HG03520 (cell line): ENCODE measurements at regions not wholly inside any gene's neighbourhood (a gene's known extent, or its start where the extent isn't known, plus 50 kb on each side); places are given as distances from the start of the nearest gene placed in this dataset.
"Not testable (repeated sequence)": the region's sequence is repeated elsewhere in the genome, so short reads cannot be mapped to it uniquely, and the experiment has no call there.

Experiments
- ATAC-seq: cut with Tn5 transposase; IDR thresholded peaks from one replicate; pipeline ENCODE4 v1.9.1; 2021; ENCODE audit warnings: mild to moderate bottlenecking, moderate library complexity; ENCODE audit not compliant: unreplicated experiment

GRCh38 chr1:80523861-80524260, 1276.9 kb upstream of the ADGRL2 start:
- no peak for ATAC-seq

- not testable (repeated sequence) for ATAC-seq
These were observed 1277.7 kb upstream of the ADGRL2 start for GRCh38 chr1:80523071-80523470.

GRCh38 chr1:80520949-80521348, 1279.8 kb upstream of the ADGRL2 start:
- ATAC-seq, result no peak

- ATAC-seq, result no peak
These were observed 1283.7 kb upstream of the ADGRL2 start for GRCh38 chr1:80517062-80517461.

- no peak for ATAC-seq
These were observed 1290.7 kb upstream of the ADGRL2 start for GRCh38 chr1:80509965-80510522.

- ATAC-seq, result no peak
These were observed 1294.5 kb upstream of the ADGRL2 start for GRCh38 chr1:80506216-80506615.

GRCh38 chr1:80498673-80499072, 1302.1 kb upstream of the ADGRL2 start:
- ATAC-seq, result no peak

- no peak for ATAC-seq
These were observed 1304.9 kb upstream of the ADGRL2 start for GRCh38 chr1:80495806-80496205.

- no peak for ATAC-seq
These were observed 1328.6 kb upstream of the ADGRL2 start for GRCh38 chr1:80472145-80472544.

- ATAC-seq, result no peak
These were observed 1332.4 kb upstream of the ADGRL2 start for GRCh38 chr1:80468356-80468755.

- ATAC-seq, result no peak
These were observed 1338.7 kb upstream of the ADGRL2 start for GRCh38 chr1:80462006-80462405.

- no peak for ATAC-seq
These were observed 1343.3 kb upstream of the ADGRL2 start for GRCh38 chr1:80457409-80457808.

GRCh38 chr1:80453775-80454174, 1347.0 kb upstream of the ADGRL2 start:
- ATAC-seq, result no peak

GRCh38 chr1:80450711-80451110, 1350.0 kb upstream of the ADGRL2 start:
- no peak for ATAC-seq

GRCh38 chr1:80448081-80448480, 1352.7 kb upstream of the ADGRL2 start:
- ATAC-seq, result no peak

GRCh38 chr1:80447526-80447925, 1353.2 kb upstream of the ADGRL2 start:
- no peak for ATAC-seq

GRCh38 chr1:80445033-80445432, 1355.7 kb upstream of the ADGRL2 start:
- ATAC-seq, result no peak

- ATAC-seq, result no peak
These were observed 1356.6 kb upstream of the ADGRL2 start for GRCh38 chr1:80444171-80444570.

GRCh38 chr1:80441664-80442063, 1359.1 kb upstream of the ADGRL2 start:
- no peak for ATAC-seq

- no peak for ATAC-seq
These were observed 1363.9 kb upstream of the ADGRL2 start for GRCh38 chr1:80436851-80437250.

GRCh38 chr1:80427881-80428280, 1372.9 kb upstream of the ADGRL2 start:
- no peak for ATAC-seq

- no peak for ATAC-seq
These were observed 1376.5 kb upstream of the ADGRL2 start for GRCh38 chr1:80424249-80424648.

- no peak for ATAC-seq
These were observed 1382.6 kb upstream of the ADGRL2 start for GRCh38 chr1:80418134-80418533.
